HG03139 (cell line): ENCODE measurements at regions not wholly inside any gene's neighbourhood (a gene's known extent, or its start where the extent isn't known, plus 50 kb on each side); places are given as distances from the start of the nearest gene placed in this dataset.
"Not testable (repeated sequence)": the region's sequence is repeated elsewhere in the genome, so short reads cannot be mapped to it uniquely, and the experiment has no call there.

Experiments
- ATAC-seq: cut with Tn5 transposase; IDR thresholded peaks from one replicate; pipeline ENCODE4 v1.9.1; 2021; ENCODE audit not compliant: unreplicated experiment

DNA sequence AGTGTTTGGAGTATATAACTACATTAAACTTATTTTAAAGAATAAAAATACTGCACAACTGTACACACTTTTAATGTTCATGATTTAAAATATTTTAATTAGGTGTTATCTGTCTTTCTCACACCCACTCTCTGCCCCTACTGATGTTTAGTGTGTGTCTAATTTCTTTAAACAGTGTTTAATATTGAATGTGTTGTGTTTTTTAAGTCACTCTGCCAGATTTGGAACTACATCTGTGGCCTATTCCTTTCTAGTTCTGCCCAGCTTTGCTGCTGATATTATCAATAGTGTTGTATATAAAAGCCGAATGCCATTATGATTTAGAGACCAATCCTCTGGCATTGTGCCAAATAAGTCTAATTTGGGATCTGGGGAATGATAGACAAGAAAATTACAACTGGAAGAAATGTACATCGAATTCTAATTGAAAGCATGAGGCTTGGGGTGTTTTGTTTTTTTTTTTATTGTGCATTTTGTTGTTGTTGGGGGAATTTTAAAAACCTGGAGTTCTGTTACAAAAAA is 398.0 kb downstream of the CPS1 start:
- no peak for ATAC-seq

DNA sequence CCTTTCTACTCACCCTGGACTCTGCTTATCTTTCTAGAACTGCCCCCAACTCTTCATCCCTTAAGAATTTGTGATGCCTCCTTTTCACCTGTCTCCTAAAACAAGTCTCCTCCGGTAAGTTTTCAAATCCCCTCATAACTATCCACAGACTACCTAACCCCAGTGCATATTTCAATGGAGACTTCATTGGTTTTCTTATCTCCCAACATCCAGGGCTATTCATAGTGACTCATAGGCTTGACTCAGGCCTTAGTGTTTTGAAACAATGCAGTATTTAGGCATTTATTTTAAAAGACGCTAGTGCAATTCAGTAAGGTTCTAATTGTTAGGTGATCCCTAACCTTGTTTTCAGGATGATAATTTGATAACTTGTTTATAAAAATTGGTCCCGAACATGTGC is 399.2 kb downstream of the CPS1 start:
- ATAC-seq = no peak

GRCh38 chr2:210956101-210956500 is 399.7 kb downstream of the CPS1 start:
- no peak for ATAC-seq

DNA sequence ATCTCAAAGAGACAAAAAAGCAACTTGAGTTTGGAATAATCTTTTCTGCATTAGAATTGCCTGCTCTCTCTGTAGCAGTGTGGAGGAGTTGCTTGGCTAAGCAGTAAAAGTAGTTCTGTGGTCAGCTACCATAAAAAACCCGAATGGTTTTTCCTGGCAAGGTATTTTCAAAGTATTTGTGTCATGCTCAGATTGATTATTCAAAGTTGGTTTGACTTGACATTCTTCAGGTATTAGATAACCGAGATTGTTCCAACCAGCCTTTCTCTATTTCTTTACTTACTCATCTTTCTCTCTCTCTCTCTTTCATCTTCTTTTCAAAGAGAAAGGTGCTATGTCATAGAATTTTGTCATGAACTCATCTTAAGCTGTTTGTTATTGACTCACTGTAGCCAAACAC is 404.9 kb downstream of the CPS1 start:
- ATAC-seq = no peak

DNA sequence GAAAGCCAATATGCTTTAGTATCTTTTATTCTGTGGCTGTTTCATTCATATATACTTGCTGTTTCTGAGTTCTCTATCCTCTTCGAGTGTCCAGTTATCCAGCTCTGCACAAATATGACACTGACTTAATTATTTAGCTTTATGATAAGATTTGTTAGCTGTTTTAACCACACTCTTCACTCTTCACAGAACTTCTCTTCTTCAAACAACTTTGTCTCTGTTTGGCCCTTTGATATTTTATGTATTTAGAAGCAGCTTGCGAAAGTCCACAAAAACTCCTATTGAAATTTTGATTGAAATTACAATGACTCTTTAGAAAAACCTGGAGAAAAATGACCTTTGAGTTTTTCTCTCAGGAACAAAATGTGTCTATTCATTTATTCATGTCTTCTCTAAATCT is 407.0 kb downstream of the CPS1 start:
- ATAC-seq = no peak

DNA sequence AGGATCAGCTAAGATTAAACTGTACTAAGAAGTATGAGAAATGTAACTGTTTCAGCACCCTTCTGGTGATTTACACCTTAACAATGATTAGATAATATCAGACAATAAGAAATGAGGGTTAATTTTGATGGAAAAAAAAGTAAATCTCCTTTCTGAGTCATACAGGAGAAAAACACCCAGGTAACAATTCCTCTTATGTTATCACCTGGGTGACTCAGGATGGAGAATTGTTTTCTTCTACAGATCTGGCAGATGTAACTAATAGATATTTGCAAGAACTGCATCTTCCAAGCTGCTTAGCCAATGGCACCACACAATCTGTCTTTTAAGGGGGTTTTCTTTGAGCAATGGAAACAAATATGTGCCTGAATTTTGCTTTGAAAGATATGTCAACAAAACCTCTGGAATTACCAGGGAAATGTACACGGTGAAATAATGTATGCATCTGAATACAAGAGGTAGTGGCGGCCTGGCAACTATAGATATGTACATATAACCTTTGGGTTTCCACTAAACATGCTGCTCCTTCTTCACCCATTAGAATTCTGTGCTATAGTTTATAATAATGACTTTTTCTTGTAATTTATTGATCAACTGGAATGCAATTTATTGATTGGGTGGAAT is 407.9 kb downstream of the CPS1 start:
- ATAC-seq = no peak

DNA sequence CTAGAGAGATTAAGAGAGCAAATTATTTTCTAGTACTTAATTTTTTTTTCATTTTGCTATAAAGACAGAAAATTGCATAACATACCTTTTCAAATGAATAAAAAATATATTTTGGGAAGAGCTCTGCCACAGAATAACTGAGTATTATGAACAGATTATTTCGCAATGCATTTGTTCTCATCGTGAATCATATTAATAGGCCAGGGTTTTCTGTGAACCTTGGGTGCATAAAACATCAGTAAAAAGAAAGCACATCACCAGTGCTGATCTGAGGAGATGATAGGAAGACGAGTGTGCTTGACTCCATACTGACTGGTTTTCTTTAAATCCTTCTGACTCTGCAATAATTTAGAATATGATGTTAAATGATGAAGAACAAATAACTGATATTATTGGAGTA is 409.1 kb downstream of the CPS1 start:
- ATAC-seq = no peak

GRCh38 chr2:210966330-210966729 is 409.9 kb downstream of the CPS1 start:
- ATAC-seq = no peak

DNA sequence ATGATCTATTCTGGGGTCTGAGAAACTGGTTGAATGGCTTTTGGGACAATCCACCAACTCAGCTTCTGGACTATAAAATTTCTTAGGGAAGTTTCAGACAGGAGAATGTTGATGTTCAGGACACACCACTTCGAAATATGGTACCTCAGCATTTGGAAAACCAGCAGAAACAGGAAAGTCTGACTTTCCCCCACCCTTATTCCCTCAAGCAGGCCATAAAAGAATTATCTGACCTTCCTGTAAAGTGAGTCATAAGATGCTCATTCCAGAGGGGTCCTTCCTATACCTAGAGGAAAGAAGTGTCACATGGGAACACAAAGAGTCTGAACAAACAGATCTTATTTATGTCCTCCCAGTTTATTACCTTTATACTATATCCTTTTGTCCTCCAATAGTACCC is 415.0 kb downstream of the CPS1 start:
- ATAC-seq = no peak

GRCh38 chr2:210986806-210987205 is 430.4 kb downstream of the CPS1 start:
- ATAC-seq = not testable (repeated sequence)

DNA sequence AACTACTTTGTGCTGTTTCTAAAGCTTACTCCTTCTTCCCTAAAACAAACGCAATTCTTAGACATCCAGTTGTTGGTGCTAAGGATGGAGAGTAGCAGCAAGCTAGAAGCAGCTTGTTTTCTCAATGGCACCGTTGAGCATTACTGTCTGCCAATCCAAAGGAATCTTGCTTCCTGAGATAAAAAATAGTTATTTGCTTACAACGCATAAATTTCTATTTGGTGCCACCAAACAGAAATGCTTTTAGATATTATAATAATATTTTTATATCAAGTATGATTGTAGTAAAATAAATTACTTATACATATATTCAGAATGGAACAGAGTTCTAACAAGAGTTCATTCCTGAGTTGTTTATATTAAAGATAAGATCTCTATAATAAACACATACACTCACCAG is 434.7 kb downstream of the CPS1 start:
- no peak for ATAC-seq

DNA sequence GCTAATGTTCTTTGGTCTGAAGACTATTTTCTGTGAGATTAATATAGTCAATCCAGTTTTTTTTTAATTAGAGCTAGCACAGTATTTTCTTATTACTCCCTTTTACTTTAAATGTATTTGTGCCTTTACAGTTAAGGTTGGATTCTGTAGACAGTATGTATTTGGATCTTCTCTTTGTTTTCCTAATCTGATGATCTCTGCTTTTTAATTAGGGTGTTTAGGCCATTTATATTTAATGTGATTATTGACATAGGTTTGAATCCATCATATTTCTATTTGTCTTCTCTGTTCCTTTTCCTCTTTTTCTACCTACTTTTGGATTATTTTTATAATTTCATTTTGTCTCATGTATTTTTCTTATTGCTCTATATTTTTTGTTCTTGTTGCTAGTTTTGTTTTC is 437.7 kb downstream of the CPS1 start:
- no peak for ATAC-seq

- ATAC-seq = no peak
These were observed 441.0 kb downstream of the CPS1 start for GRCh38 chr2:210997373-210997772.

- no peak for ATAC-seq
These were observed 441.9 kb downstream of the CPS1 start for GRCh38 chr2:210998334-210998733.

- ATAC-seq = no peak
These were observed 458.0 kb downstream of the CPS1 start for GRCh38 chr2:211014376-211014775.

DNA sequence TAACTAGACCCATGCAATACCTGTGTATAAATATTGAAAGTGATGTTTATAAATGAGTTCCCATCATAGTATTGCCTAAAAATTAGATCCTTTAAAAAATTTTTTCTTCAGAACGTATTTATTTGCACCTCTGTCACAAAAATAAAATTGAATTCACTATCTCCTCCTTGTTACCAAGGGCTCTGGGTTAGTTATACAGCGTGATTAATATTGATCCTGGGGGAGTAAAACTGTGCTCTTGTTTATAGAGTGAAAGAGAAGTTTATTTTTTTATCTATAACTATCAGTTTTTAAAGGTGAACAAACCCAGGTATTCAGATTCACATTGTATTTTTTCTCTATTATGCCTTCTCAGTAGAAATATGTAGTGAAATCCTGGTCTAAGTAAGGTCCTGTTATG is 458.5 kb downstream of the CPS1 start:
- no peak for ATAC-seq

- ATAC-seq = not testable (repeated sequence)
These were observed 468.7 kb downstream of the CPS1 start for GRCh38 chr2:211025089-211025488.

GRCh38 chr2:211026109-211026508 is 469.7 kb downstream of the CPS1 start:
- ATAC-seq = no peak

DNA sequence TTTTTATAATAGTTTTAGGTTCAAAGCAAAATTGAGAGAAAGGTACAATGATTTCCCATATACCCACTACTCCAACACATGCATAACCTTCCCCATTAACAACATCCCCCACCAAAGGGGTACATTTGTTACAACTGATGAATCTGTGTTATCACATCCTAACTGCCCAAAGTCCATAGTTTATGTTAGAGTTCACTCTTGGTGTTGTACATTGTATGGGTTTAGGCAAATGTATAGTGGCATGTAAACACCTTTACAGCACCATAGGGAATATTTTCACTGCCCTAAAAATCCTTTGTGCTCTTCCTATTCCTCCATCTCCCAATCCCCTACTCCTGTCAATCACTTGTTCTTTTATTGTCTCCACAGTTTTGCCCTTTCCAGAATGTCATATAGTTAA is 471.6 kb downstream of the CPS1 start:
- no peak for ATAC-seq

DNA sequence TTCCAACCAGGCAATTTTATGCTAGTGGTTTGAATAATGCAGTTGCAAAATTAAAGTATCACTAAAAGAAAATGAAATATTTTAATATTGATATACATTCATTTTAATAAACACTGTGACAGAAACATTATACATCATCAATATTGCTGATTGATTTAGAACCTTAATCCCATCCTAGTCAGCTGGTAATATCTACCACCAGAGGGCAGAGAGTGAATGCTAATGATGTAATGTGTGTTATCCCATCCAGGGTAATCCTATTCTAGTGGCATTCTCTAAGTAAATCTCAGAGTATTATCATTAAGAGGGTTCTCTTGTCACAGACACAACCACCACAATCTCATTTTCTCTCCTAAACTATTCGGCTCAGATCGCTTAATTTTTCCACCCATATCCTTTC is 477.4 kb downstream of the CPS1 start:
- ATAC-seq = no peak

GRCh38 chr2:211035548-211036185 is 479.3 kb downstream of the CPS1 start:
- ATAC-seq = no peak

DNA sequence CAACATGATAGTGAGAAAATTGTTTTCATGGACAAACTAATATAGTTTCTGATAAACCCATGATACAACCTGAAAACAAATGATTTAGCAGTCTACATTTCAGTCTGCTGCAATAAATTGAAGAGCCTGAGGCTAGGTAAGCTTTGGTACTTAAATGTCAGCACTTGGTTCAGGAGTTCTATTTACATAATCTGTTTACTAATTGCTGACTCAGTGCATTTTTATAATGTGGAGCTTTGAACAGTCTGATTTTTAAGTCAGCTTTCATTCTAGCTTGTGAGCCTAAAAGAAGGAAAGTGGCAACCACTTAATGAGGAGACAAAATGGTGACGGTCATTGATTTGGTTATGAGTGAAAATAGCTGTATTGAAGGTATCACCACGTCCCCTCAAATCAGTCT is 488.6 kb downstream of the CPS1 start:
- no peak for ATAC-seq
